Osteoblast (primary cell): ENCODE measurements at regions not wholly inside any gene's neighbourhood (a gene's known extent, or its start where the extent isn't known, plus 50 kb on each side); places are given as distances from the start of the nearest gene placed in this dataset.
"Not testable (repeated sequence)": the region's sequence is repeated elsewhere in the genome, so short reads cannot be mapped to it uniquely, and the experiment has no call there.

Experiments
- DNase-seq: peaks from one replicate; pipeline ENCODE4 v3.0.0; 2011; ENCODE audit warnings: low spot score, mixed read lengths; ENCODE audit not compliant: insufficient read length; ENCODE audit errors: missing footprints
- H2AFZ ChIP-seq: 2 replicates; pipeline ENCODE4 v1.6.0; 2011; ENCODE audit warnings: mild to moderate bottlenecking, low read length
- H3K27ac ChIP-seq: 2 replicates; pipeline ENCODE4 v1.5.1; 2011; ENCODE audit warnings: mild to moderate bottlenecking, low read depth, low read length, moderate library complexity
- H3K27me3 ChIP-seq: 2 replicates; pipeline ENCODE4 v1.6.0; 2012; ENCODE audit warnings: mild to moderate bottlenecking, control low read depth, inconsistent platforms, low read length, moderate library complexity; ENCODE audit not compliant: insufficient read depth
- H3K36me3 ChIP-seq: 2 replicates; pipeline ENCODE4 v1.5.1; 2011; ENCODE audit warnings: mild to moderate bottlenecking, low read length, control low read depth, moderate library complexity; ENCODE audit not compliant: insufficient read depth
- H3K4me1 ChIP-seq: 2 replicates; pipeline ENCODE4 v1.5.1; 2011; ENCODE audit warnings: mild to moderate bottlenecking, low read length, control low read depth, moderate library complexity; ENCODE audit not compliant: insufficient read depth
- H3K4me2 ChIP-seq: 2 replicates; pipeline ENCODE4 v1.6.0; 2011; ENCODE audit warnings: mild to moderate bottlenecking, low read length; ENCODE audit not compliant: insufficient read depth
- H3K4me3 ChIP-seq: fragments of 200-600 bp; sonication (generic); 3 replicates; pipeline ENCODE4 v1.5.1; 2012; ENCODE audit warnings: mild to moderate bottlenecking, low read length, inconsistent platforms; ENCODE audit not compliant: insufficient read depth
- H3K79me2 ChIP-seq: 2 replicates; pipeline ENCODE4 v1.6.0; 2012; ENCODE audit warnings: mild to moderate bottlenecking, low read length, control low read depth, inconsistent platforms; ENCODE audit not compliant: insufficient read depth
- H3K9me3 ChIP-seq: 2 replicates; pipeline ENCODE4 v1.5.1; 2011; ENCODE audit warnings: low read depth, low read length, control low read depth
- H4K20me1 ChIP-seq: 2 replicates; pipeline ENCODE4 v1.6.0; 2012; ENCODE audit warnings: mild to moderate bottlenecking, low read length, control low read depth; ENCODE audit not compliant: insufficient read depth
- TF ChIP-seq, protein P1 (sequence below): IDR thresholded peaks from 2 replicates; pipeline ENCODE4 v1.5.1; 2011; ENCODE audit warnings: mild to moderate bottlenecking, low read depth, low read length, moderate library complexity; ENCODE audit errors: extremely low read depth

DNA sequence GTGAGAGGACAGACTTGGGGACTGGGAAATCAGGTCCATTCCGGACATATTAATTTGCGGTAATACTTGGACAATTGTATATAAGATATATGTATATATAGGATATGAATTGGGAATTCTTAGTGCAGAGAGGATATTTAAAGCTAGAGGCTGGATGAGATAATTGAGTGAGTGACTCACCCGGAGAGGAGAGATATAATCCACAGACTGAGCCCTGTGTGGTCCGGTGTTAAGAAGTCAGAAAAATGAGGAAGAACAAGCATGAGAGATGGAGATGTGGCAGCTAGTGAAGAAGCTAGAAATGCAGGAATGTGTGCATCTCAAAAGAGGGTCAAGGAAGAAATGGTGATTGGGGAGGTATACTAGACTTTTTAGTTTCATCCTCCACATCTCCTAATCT lies 336.2 kb downstream of the SLC7A11 start:
- no peak overlapping the region for H2AFZ ChIP-seq
- no peaks in the 10 kb centered on the region for H3K79me2 ChIP-seq
- no peaks in the 10 kb centered on the region for H4K20me1 ChIP-seq
- H3K4me1 ChIP-seq: no peaks in the 10 kb centered on the region
- H3K36me3 ChIP-seq: no peaks in the 10 kb centered on the region
- no peaks in the 10 kb centered on the region for H3K9me3 ChIP-seq
- H3K27me3 ChIP-seq: no peaks in the 10 kb centered on the region
- peak; percentile 22 for DNase-seq
- no peak overlapping the region for H3K4me3 ChIP-seq
- H3K27ac ChIP-seq: no peak overlapping the region
- TF ChIP-seq, protein P1, sequence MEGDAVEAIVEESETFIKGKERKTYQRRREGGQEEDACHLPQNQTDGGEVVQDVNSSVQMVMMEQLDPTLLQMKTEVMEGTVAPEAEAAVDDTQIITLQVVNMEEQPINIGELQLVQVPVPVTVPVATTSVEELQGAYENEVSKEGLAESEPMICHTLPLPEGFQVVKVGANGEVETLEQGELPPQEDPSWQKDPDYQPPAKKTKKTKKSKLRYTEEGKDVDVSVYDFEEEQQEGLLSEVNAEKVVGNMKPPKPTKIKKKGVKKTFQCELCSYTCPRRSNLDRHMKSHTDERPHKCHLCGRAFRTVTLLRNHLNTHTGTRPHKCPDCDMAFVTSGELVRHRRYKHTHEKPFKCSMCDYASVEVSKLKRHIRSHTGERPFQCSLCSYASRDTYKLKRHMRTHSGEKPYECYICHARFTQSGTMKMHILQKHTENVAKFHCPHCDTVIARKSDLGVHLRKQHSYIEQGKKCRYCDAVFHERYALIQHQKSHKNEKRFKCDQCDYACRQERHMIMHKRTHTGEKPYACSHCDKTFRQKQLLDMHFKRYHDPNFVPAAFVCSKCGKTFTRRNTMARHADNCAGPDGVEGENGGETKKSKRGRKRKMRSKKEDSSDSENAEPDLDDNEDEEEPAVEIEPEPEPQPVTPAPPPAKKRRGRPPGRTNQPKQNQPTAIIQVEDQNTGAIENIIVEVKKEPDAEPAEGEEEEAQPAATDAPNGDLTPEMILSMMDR: no peak
- no peak overlapping the region for H3K4me2 ChIP-seq

DNA sequence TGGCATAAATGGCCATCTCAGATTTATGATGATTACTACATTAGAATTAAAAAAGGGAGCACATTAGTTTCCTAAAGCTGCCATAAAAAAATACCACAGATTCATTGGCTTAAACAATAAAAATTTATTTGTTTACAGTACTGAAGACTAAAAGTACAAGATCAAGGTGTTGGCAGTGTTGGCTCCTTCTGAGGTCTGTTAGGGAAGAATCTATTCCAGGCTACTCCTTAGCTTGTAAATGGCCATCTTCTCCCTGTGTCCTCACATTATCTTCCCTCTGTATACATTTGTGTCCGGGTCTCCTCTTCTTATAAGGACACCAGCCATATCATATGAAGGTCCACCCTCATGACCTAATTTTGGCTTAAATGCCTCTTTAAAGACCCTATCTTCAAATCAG lies 341.0 kb downstream of the SLC7A11 start:
- H3K27me3 ChIP-seq: no peaks in the 10 kb centered on the region
- H3K79me2 ChIP-seq: no peaks in the 10 kb centered on the region
- no peak overlapping the region for H2AFZ ChIP-seq
- no peaks in the 10 kb centered on the region for H3K4me1 ChIP-seq
- no peak overlapping the region for H3K4me3 ChIP-seq
- H3K9me3 ChIP-seq: no peaks in the 10 kb centered on the region
- no peak overlapping the region for H3K27ac ChIP-seq
- no peaks in the 10 kb centered on the region for H3K36me3 ChIP-seq
- no peak overlapping the region for H3K4me2 ChIP-seq
- no peak for DNase-seq
- H4K20me1 ChIP-seq: no peaks in the 10 kb centered on the region
- TF ChIP-seq, protein P1: no peak

DNA sequence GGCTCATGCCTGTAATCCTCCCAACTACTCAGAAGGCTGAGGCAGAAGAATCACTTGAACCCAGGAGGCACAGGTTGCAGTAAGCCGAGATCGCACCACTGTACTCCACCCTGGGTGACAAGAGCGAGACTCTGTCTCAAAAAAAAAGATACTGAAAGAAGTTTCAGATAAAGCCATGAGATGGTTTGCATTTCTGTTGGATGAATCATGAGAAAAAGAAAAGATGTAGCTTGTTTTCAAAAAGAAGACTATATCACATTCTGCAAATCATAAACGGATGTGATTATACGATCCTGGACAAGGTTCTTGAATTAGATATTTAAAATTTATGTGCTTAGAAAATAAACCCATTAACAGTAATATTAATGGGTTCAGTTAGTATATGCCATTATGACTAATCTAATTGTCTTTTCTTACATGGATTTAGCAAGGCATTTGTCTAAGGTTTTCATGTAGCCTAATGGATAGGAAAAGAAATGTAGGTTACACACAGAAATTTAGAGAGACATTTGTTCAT lies 345.9 kb downstream of the SLC7A11 start:
- TF ChIP-seq, protein P1: no peak
- H3K9me3 ChIP-seq: no peaks in the 10 kb centered on the region
- H3K27me3 ChIP-seq: no peaks in the 10 kb centered on the region
- H4K20me1 ChIP-seq: no peaks in the 10 kb centered on the region
- no peaks in the 10 kb centered on the region for H3K4me1 ChIP-seq
- H2AFZ ChIP-seq: no peak overlapping the region
- H3K79me2 ChIP-seq: no peaks in the 10 kb centered on the region
- H3K27ac ChIP-seq: no peak overlapping the region
- peak; percentile 41 for DNase-seq
- no peak overlapping the region for H3K4me2 ChIP-seq
- H3K4me3 ChIP-seq: no peak overlapping the region
- H3K36me3 ChIP-seq: no peaks in the 10 kb centered on the region

DNA sequence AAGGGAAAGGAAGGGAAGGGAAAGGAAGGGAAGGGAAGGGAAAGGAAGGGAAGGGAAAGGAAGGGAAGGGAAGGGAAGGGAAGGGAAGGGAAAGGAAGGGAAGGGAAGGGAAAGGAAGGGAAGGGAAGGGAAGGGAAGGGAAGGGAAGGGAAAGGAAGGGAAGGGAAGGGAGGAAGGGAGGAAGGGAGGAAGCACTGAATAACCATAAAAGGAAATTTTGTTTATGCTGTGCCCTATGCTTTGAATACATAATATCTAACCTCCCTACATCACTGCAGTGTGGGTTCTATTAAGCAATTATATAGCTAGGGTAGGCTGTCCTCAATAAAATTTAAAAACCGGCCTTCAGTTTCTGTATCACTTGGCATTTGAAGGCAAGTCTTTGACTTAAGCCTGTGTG lies 346.6 kb downstream of the SLC7A11 start:
- H3K4me2 ChIP-seq, H3K27me3 ChIP-seq, DNase-seq, H3K79me2 ChIP-seq, H4K20me1 ChIP-seq, H3K4me1 ChIP-seq, H3K27ac ChIP-seq, H2AFZ ChIP-seq, H3K9me3 ChIP-seq, H3K4me3 ChIP-seq, H3K36me3 ChIP-seq: not testable (repeated sequence)
